HUES6 (cell line): ENCODE measurements at regions not wholly inside any gene's neighbourhood (a gene's known extent, or its start where the extent isn't known, plus 50 kb on each side); places are given as distances from the start of the nearest gene placed in this dataset.
"Not testable (repeated sequence)": the region's sequence is repeated elsewhere in the genome, so short reads cannot be mapped to it uniquely, and the experiment has no call there.

Experiments used
- H3K27ac ChIP-seq: 2 replicates; pipeline ENCODE4 v1.7.0; 2013; ENCODE audit warnings: low read depth, mild to moderate bottlenecking, low read length, inconsistent platforms
- H3K27me3 ChIP-seq: 2 replicates; pipeline ENCODE4 v1.6.1; 2013; ENCODE audit warnings: low read length; ENCODE audit not compliant: control insufficient read depth, insufficient read depth
- H3K36me3 ChIP-seq: 2 replicates; pipeline ENCODE4 v1.6.1; 2013; ENCODE audit warnings: low read length; ENCODE audit not compliant: control insufficient read depth, insufficient read depth
- H3K4me1 ChIP-seq: 2 replicates; pipeline ENCODE4 v1.6.1; 2013; ENCODE audit warnings: low read length; ENCODE audit not compliant: control insufficient read depth, insufficient read depth
- H3K4me3 ChIP-seq: 2 replicates; pipeline ENCODE4 v1.5.1; 2013; ENCODE audit warnings: low read depth, low read length
- H3K9ac ChIP-seq: one replicate; pipeline ENCODE4 v1.6.1; 2013; ENCODE audit warnings: mild to moderate bottlenecking, low read length
- H3K9me3 ChIP-seq: 2 replicates; pipeline ENCODE4 v1.6.1; 2013; ENCODE audit warnings: low read depth, low read length; ENCODE audit not compliant: control insufficient read depth, insufficient read depth

- Histone ChIP-seq H3K36me3 (no peaks in the 10 kb centered on the region), H3K27me3 (no peaks in the 10 kb centered on the region), H3K9ac (no peak overlapping the region), H3K27ac (no peak overlapping the region), H3K4me1 (peaks cover 12% of the 10 kb centered on the region), H3K9me3 (peaks cover 9% of the 10 kb centered on the region), H3K4me3 (0 out of 2 replicates have a peak overlapping the region, but pooled peaks have one; percentile 6)
These were observed 218.4 kb downstream of the ACTR3 start for GRCh38 chr2:114108249-114108648.

DNA sequence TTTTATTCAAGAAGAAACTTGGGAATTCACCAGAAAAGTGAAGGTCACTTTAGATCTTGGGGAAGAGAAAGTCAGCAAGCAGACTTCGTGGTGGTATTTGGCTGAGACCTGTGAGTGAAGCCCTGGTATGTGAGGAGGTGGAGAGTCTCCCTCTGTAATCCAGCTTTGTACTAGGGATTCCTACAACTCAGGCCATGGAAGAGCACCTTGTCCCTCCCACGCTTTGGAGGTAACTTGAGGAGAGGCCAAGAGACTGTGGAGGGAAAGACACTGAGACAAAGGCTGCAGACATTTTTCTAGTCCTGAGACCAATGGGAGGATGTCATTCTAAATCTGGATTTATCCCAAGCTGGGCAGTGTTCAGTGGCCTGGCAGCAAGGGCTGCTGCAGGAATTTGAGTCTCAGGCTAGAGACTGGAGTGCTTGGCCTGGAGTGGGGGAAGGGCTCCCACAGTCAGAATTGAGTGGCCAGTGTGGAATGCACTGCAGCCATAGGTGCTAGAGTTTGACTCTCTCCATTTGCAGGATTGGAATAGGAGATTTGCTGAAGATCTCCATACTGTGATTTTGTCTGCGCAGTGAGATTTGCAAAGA is 219.0 kb downstream of the ACTR3 start:
- peaks cover 12% of the 10 kb centered on the region for H3K4me1 ChIP-seq
- no peaks in the 10 kb centered on the region for H3K36me3 ChIP-seq
- no peak overlapping the region for H3K27ac ChIP-seq
- H3K9ac ChIP-seq: no peak overlapping the region
- peaks cover 8% of the 10 kb centered on the region for H3K9me3 ChIP-seq
- 0 out of 2 replicates have a peak overlapping the region, but pooled peaks have one; percentile 6 for H3K4me3 ChIP-seq
- no peaks in the 10 kb centered on the region for H3K27me3 ChIP-seq

GRCh38 chr2:114111329-114111728 is 221.4 kb downstream of the ACTR3 start:
- H3K4me1 ChIP-seq: peaks cover 12% of the 10 kb centered on the region
- no peak overlapping the region for H3K27ac ChIP-seq
- H3K9ac ChIP-seq: no peak overlapping the region
- no peaks in the 10 kb centered on the region for H3K27me3 ChIP-seq
- peaks cover 8% of the 10 kb centered on the region for H3K9me3 ChIP-seq
- no peaks in the 10 kb centered on the region for H3K36me3 ChIP-seq
- no peak overlapping the region for H3K4me3 ChIP-seq

GRCh38 chr2:114113518-114113917 is 223.6 kb downstream of the ACTR3 start:
- Histone ChIP-seq H3K9ac (no peak overlapping the region), H3K36me3 (no peaks in the 10 kb centered on the region)

DNA sequence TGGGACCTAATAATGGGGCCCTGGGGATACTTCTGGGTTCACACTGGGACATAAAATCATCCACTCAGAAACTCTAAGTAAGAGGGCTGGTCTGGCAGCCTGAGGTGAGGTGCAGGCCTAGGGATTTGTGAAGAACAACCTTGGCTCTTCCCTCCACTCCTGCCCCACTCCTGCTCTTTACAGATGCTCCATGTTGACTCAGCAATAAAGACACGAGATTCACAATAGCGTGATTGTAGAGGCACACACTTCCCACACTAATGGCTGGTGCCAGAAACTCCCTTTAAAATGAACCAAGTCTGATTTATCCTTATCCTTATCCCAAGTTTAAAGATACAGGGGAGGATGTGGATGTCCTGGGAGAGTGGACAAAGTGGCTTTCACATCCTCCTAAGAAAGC is 228.2 kb downstream of the ACTR3 start:
- no peaks in the 10 kb centered on the region for H3K36me3 ChIP-seq
- H3K27ac ChIP-seq: no peak overlapping the region
- no peak overlapping the region for H3K4me3 ChIP-seq
- no peaks in the 10 kb centered on the region for H3K4me1 ChIP-seq
- no peak overlapping the region for H3K9ac ChIP-seq
- no peaks in the 10 kb centered on the region for H3K27me3 ChIP-seq
- no peaks in the 10 kb centered on the region for H3K9me3 ChIP-seq

More at GRCh38 chr2:114113518-114113917, 223.6 kb downstream of the ACTR3 start:
- Histone ChIP-seq H3K4me3 (no peak overlapping the region), H3K4me1 (peaks cover 11% of the 10 kb centered on the region), H3K27ac (no peak overlapping the region), H3K27me3 (no peaks in the 10 kb centered on the region), H3K9me3 (no peaks in the 10 kb centered on the region)

DNA sequence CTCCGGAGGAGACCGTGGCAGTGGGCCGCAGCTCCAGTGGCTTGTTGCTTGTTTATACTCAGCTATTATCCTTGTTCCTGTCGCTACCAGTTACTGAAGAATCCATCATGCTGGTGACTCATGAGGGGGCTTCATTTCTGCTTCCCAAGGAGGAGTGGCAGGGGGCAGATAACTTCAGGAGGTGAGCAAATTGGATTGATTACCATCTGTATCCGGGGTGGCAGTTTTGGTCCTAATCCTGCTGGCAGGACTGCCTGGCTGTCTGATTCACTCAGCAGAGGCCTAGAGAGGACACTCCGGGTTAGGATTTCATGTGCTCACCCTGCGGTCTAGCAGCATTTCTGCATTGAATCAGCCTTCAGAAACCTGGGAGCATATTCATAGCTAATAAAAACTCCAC is 230.0 kb downstream of the ACTR3 start:
- H3K4me1 ChIP-seq: no peaks in the 10 kb centered on the region
- H3K27ac ChIP-seq: no peak overlapping the region
- no peaks in the 10 kb centered on the region for H3K9me3 ChIP-seq
- no peak overlapping the region for H3K4me3 ChIP-seq
- H3K9ac ChIP-seq: no peak overlapping the region
- no peaks in the 10 kb centered on the region for H3K27me3 ChIP-seq
- no peaks in the 10 kb centered on the region for H3K36me3 ChIP-seq

DNA sequence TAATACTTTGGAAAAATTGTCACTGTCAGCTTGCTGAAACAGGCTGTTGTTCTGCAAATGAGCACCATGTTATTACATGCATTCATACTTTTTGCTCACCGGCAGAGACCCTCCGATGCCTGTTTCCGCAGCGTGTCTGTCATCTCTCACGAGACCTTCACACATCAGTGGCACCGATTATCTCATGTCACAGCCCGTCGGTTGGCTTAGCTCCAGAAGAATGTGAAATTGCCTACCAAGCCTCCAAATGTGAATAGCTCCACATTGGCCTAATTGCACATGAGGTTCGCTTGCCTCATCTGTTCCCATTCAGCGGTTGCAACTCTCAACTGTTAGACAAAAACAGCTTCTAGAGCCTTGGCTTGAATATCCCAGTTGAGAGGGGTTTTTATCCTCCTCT is 233.0 kb downstream of the ACTR3 start:
- Histone ChIP-seq H3K27me3 (no peaks in the 10 kb centered on the region), H3K36me3 (no peaks in the 10 kb centered on the region), H3K27ac (no peak overlapping the region), H3K9ac (no peak overlapping the region), H3K9me3 (no peaks in the 10 kb centered on the region), H3K4me1 (no peaks in the 10 kb centered on the region), H3K4me3 (no peak overlapping the region)

- Histone ChIP-seq H3K9ac (no peak overlapping the region), H3K4me1 (no peaks in the 10 kb centered on the region), H3K4me3 (no peak overlapping the region), H3K27ac (no peak overlapping the region), H3K36me3 (no peaks in the 10 kb centered on the region), H3K9me3 (no peaks in the 10 kb centered on the region), H3K27me3 (no peaks in the 10 kb centered on the region)
These were observed 234.0 kb downstream of the ACTR3 start for GRCh38 chr2:114123925-114124324.

- Histone ChIP-seq H3K9ac (no peak overlapping the region), H3K9me3 (no peaks in the 10 kb centered on the region), H3K4me1 (no peaks in the 10 kb centered on the region), H3K27me3 (no peaks in the 10 kb centered on the region), H3K4me3 (no peak overlapping the region), H3K27ac (no peak overlapping the region), H3K36me3 (no peaks in the 10 kb centered on the region)
These were observed 237.5 kb downstream of the ACTR3 start for GRCh38 chr2:114127372-114127771.

- no peaks in the 10 kb centered on the region for H3K36me3 ChIP-seq
- no peaks in the 10 kb centered on the region for H3K27me3 ChIP-seq
These were observed 238.4 kb downstream of the ACTR3 start for GRCh38 chr2:114128263-114128662.

GRCh38 chr2:114128725-114129124 is 238.8 kb downstream of the ACTR3 start:
- Histone ChIP-seq H3K27ac (no peak overlapping the region), H3K9me3 (no peaks in the 10 kb centered on the region), H3K27me3 (no peaks in the 10 kb centered on the region), H3K9ac (no peak overlapping the region), H3K4me1 (no peaks in the 10 kb centered on the region), H3K36me3 (no peaks in the 10 kb centered on the region), H3K4me3 (no peak overlapping the region)

More at GRCh38 chr2:114128263-114128662, 238.4 kb downstream of the ACTR3 start:
- no peak overlapping the region for H3K4me3 ChIP-seq
- no peak overlapping the region for H3K27ac ChIP-seq
- no peaks in the 10 kb centered on the region for H3K9me3 ChIP-seq
- H3K9ac ChIP-seq: no peak overlapping the region
- no peaks in the 10 kb centered on the region for H3K4me1 ChIP-seq

DNA sequence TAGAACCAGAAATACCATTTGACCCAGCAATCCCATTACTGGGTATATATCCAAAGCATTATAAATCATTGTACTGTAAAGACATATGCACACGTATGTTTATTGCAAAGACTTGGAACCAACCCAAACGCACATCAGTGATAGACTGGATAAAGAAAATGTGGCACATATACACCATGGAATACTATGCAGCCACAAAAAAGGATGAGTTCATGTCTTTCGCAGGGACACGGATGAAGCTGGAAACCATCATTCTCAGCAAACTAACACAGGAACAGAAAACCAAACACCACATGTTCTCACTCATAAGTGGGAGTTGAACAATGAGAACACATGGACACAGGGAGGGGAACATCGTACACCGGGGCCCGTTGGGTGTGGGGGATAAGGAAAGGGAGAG is 242.2 kb downstream of the ACTR3 start:
- not testable (repeated sequence) for H3K27ac ChIP-seq, H3K9ac ChIP-seq, H3K9me3 ChIP-seq, H3K36me3 ChIP-seq, H3K4me3 ChIP-seq, H3K27me3 ChIP-seq, H3K4me1 ChIP-seq
